ENCODE measurements at regions not wholly inside any gene's neighbourhood (a gene's known extent, or its start where the extent isn't known, plus 50 kb on each side); places are given as distances from the start of the nearest gene placed in this dataset.

DNA sequence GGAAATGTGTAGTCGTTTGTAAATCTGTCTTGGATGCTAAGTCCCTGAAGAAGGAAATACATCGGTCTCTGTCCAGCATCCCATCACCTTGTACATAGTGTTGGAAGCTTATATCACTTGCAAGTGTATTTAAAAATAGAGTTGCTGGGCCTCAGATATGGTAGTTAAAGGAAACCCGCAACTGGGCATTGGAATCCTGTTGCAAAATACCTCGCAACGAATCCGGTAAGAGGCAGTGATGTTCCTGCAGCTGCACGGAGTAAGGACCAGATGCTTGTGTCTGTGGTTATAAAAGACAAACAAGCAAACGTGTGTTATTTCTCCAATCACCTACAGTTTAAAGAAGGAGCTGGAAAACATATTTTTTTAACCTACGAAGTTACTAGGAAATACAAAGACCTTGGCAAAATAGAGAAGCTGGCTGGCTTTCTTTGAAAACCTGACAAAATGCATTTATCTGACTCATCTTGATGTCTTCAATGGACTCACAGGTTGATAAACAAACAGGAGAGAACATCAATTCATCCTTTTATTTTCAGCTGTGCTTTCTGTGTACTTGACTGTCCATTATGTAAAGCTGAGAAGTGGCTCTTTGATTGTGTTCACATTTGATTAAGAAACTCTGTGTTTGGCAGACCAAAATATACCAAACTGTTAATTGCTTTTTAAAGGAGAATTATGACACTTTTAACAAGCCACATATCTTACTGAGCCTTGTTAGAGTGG, 326.4 kb downstream of the SFMBT2 start:
- H3K9me2 ChIP-seq (ENCODE audit: insufficient read depth), result no peaks in the 10 kb centered on the region
- no peaks in the 10 kb centered on the region for H3F3A ChIP-seq (replicated peaks; ENCODE audit: low read depth)
- H3K4me1 ChIP-seq (ENCODE audit: insufficient read depth), result peaks cover 22% of the 10 kb centered on the region
- Mint-ChIP-seq H3K36me3 (ENCODE audit: low read depth) (no peaks in the 10 kb centered on the region), H3K27me3 (ENCODE audit: insufficient read depth, low read depth, poor library complexity) (no peaks in the 10 kb centered on the region), H3K4me3 (no peak overlapping the region), H3K27ac (no peak overlapping the region), H3K9me3 (no peaks in the 10 kb centered on the region), H3K4me1 (peaks cover 40% of the 10 kb centered on the region)
- H3K27ac ChIP-seq (ENCODE audit: low read depth), result no peak overlapping the region
- no peak overlapping the region for H2AFZ ChIP-seq
- no peak overlapping the region for H3K4me3 ChIP-seq
- H3K36me3 ChIP-seq (ENCODE audit: insufficient read depth), result no peaks in the 10 kb centered on the region
- no peak overlapping the region for H3K4me2 ChIP-seq
- no peaks in the 10 kb centered on the region for H3K79me2 ChIP-seq (replicated peaks; ENCODE audit: insufficient read depth)
- no peak for DNase-seq (ENCODE audit: low spot score)
- TF ChIP-seq JUNB (IDR thresholded peaks at IDR 0.05; ENCODE audit: unreplicated experiment), result no peak
- TF ChIP-seq, protein P1, sequence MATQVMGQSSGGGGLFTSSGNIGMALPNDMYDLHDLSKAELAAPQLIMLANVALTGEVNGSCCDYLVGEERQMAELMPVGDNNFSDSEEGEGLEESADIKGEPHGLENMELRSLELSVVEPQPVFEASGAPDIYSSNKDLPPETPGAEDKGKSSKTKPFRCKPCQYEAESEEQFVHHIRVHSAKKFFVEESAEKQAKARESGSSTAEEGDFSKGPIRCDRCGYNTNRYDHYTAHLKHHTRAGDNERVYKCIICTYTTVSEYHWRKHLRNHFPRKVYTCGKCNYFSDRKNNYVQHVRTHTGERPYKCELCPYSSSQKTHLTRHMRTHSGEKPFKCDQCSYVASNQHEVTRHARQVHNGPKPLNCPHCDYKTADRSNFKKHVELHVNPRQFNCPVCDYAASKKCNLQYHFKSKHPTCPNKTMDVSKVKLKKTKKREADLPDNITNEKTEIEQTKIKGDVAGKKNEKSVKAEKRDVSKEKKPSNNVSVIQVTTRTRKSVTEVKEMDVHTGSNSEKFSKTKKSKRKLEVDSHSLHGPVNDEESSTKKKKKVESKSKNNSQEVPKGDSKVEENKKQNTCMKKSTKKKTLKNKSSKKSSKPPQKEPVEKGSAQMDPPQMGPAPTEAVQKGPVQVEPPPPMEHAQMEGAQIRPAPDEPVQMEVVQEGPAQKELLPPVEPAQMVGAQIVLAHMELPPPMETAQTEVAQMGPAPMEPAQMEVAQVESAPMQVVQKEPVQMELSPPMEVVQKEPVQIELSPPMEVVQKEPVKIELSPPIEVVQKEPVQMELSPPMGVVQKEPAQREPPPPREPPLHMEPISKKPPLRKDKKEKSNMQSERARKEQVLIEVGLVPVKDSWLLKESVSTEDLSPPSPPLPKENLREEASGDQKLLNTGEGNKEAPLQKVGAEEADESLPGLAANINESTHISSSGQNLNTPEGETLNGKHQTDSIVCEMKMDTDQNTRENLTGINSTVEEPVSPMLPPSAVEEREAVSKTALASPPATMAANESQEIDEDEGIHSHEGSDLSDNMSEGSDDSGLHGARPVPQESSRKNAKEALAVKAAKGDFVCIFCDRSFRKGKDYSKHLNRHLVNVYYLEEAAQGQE (IDR thresholded peaks at IDR 0.05; ENCODE audit: unreplicated experiment), result no peak
- TF ChIP-seq STAT1 (IDR thresholded peaks at IDR 0.05; ENCODE audit: unreplicated experiment), result no peak
- TF ChIP-seq ZNF114 (CRISPR knock-in tag; IDR thresholded peaks at IDR 0.05), result no peak
- no peak for TF ChIP-seq EZH2 (IDR thresholded peaks at IDR 0.05; ENCODE audit: low read depth, unreplicated experiment)
- no peak for TF ChIP-seq EZH2phosphoT487 (IDR thresholded peaks at IDR 0.05; ENCODE audit: unreplicated experiment)
- no peak for TF ChIP-seq CTCF (conservative IDR thresholded peaks at IDR 0.05; ENCODE audit: low read depth in 2 of 2)
- TF ChIP-seq ETS1 (IDR thresholded peaks at IDR 0.05), result no peak
- no peaks in the 10 kb centered on the region for H4K20me1 ChIP-seq (replicated peaks; ENCODE audit: insufficient read depth)
- H3K27me3 ChIP-seq (ENCODE audit: insufficient read depth), result no peaks in the 10 kb centered on the region
- ATAC-seq, result no peak

- Histone ChIP-seq H3K27ac (ENCODE audit: low read depth) (no peak overlapping the region), H3K27me3 (ENCODE audit: insufficient read depth) (no peaks in the 10 kb centered on the region), H3K79me2 (replicated peaks; ENCODE audit: insufficient read depth) (no peaks in the 10 kb centered on the region), H3K36me3 (ENCODE audit: insufficient read depth) (no peaks in the 10 kb centered on the region), H3K4me1 (ENCODE audit: insufficient read depth) (peaks cover 22% of the 10 kb centered on the region), H2AFZ (no peak overlapping the region), H3F3A (replicated peaks; ENCODE audit: low read depth) (no peaks in the 10 kb centered on the region), H3K4me2 (no peak overlapping the region), H4K20me1 (replicated peaks; ENCODE audit: insufficient read depth) (no peaks in the 10 kb centered on the region), H3K4me3 (no peak overlapping the region), H3K9me2 (ENCODE audit: insufficient read depth) (no peaks in the 10 kb centered on the region)
- Mint-ChIP-seq H3K9me3 (no peaks in the 10 kb centered on the region), H3K36me3 (ENCODE audit: low read depth) (no peaks in the 10 kb centered on the region), H3K27me3 (ENCODE audit: insufficient read depth, low read depth, poor library complexity) (no peaks in the 10 kb centered on the region), H3K27ac (no peak overlapping the region), H3K4me3 (no peak overlapping the region), H3K4me1 (peaks cover 40% of the 10 kb centered on the region)
- ATAC-seq (peak; percentile 79), DNase-seq (ENCODE audit: low spot score) (peak; percentile 78)
- TF ChIP-seq, protein P2, sequence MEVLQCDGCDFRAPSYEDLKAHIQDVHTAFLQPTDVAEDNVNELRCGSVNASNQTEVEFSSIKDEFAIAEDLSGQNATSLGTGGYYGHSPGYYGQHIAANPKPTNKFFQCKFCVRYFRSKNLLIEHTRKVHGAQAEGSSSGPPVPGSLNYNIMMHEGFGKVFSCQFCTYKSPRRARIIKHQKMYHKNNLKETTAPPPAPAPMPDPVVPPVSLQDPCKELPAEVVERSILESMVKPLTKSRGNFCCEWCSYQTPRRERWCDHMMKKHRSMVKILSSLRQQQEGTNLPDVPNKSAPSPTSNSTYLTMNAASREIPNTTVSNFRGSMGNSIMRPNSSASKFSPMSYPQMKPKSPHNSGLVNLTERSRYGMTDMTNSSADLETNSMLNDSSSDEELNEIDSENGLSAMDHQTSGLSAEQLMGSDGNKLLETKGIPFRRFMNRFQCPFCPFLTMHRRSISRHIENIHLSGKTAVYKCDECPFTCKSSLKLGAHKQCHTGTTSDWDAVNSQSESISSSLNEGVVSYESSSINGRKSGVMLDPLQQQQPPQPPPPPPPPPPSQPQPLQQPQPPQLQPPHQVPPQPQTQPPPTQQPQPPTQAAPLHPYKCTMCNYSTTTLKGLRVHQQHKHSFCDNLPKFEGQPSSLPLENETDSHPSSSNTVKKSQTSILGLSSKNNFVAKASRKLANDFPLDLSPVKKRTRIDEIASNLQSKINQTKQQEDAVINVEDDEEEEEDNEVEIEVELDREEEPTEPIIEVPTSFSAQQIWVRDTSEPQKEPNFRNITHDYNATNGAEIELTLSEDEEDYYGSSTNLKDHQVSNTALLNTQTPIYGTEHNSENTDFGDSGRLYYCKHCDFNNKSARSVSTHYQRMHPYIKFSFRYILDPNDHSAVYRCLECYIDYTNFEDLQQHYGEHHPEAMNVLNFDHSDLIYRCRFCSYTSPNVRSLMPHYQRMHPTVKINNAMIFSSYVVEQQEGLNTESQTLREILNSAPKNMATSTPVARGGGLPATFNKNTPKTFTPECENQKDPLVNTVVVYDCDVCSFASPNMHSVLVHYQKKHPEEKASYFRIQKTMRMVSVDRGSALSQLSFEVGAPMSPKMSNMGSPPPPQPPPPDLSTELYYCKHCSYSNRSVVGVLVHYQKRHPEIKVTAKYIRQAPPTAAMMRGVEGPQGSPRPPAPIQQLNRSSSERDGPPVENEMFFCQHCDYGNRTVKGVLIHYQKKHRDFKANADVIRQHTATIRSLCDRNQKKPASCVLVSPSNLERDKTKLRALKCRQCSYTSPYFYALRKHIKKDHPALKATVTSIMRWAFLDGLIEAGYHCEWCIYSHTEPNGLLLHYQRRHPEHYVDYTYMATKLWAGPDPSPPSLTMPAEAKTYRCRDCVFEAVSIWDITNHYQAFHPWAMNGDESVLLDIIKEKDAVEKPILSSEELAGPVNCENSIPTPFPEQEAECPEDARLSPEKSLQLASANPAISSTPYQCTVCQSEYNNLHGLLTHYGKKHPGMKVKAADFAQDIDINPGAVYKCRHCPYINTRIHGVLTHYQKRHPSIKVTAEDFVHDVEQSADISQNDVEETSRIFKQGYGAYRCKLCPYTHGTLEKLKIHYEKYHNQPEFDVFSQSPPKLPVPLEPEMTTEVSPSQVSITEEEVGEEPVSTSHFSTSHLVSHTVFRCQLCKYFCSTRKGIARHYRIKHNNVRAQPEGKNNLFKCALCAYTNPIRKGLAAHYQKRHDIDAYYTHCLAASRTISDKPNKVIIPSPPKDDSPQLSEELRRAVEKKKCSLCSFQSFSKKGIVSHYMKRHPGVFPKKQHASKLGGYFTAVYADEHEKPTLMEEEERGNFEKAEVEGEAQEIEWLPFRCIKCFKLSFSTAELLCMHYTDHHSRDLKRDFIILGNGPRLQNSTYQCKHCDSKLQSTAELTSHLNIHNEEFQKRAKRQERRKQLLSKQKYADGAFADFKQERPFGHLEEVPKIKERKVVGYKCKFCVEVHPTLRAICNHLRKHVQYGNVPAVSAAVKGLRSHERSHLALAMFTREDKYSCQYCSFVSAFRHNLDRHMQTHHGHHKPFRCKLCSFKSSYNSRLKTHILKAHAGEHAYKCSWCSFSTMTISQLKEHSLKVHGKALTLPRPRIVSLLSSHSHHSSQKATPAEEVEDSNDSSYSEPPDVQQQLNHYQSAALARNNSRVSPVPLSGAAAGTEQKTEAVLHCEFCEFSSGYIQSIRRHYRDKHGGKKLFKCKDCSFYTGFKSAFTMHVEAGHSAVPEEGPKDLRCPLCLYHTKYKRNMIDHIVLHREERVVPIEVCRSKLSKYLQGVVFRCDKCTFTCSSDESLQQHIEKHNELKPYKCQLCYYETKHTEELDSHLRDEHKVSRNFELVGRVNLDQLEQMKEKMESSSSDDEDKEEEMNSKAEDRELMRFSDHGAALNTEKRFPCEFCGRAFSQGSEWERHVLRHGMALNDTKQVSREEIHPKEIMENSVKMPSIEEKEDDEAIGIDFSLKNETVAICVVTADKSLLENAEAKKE (CRISPR knock-in tag; IDR thresholded peaks at IDR 0.05), result no peak; the same call in 1 of the 2 replicates
- no peak for TF ChIP-seq ZNF114 (CRISPR knock-in tag; IDR thresholded peaks at IDR 0.05)
These were observed 327.9 kb downstream of the SFMBT2 start for GRCh38 chr10:7082967-7083366.
